ENCODE measurements at regions not wholly inside any gene's neighbourhood (a gene's known extent, or its start where the extent isn't known, plus 50 kb on each side); places are given as distances from the start of the nearest gene placed in this dataset.

DNA sequence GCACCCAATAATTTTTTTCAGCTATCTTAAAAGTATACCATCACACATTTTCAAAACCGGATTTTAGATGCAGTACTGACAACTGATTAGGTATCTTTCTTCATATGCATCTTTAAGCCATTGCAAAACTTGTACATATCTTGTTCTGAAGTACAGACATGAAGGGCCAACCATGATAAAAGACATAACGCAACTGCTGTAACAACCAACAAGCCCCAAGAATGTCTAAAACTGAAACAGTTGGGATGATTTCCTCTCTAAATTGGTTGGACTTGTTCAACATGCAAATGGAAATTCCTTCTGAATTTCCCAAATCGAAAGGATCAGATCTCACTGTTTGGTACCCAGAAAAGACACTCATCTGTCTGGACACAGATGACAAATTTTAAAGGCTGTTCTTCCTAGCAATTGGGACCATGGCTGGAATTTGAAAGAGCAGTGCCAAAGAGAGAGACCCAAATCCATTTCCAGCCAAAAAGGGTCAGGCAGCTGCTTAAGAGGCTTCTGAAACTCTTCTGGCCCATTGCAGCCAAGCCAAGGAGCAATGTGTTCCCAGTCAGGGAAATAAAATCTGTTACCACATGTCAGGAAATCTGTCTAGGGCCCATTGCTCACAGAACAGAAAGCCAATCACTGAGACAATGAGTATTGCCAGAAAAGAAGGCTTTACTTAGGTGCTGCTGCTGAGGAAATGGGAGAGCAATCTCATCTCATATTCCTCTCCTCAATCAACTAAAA is 1122.4 kb upstream of the USP15 start:
- TF ChIP-seq, protein P1, sequence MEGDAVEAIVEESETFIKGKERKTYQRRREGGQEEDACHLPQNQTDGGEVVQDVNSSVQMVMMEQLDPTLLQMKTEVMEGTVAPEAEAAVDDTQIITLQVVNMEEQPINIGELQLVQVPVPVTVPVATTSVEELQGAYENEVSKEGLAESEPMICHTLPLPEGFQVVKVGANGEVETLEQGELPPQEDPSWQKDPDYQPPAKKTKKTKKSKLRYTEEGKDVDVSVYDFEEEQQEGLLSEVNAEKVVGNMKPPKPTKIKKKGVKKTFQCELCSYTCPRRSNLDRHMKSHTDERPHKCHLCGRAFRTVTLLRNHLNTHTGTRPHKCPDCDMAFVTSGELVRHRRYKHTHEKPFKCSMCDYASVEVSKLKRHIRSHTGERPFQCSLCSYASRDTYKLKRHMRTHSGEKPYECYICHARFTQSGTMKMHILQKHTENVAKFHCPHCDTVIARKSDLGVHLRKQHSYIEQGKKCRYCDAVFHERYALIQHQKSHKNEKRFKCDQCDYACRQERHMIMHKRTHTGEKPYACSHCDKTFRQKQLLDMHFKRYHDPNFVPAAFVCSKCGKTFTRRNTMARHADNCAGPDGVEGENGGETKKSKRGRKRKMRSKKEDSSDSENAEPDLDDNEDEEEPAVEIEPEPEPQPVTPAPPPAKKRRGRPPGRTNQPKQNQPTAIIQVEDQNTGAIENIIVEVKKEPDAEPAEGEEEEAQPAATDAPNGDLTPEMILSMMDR (IDR thresholded peaks at IDR 0.05), result no peak
- TF ChIP-seq POLR2A (IDR thresholded peaks at IDR 0.05), result no peak
